ENCODE measurements at regions not wholly inside any gene's neighbourhood (a gene's known extent, or its start where the extent isn't known, plus 50 kb on each side); places are given as distances from the start of the nearest gene placed in this dataset.

DNA sequence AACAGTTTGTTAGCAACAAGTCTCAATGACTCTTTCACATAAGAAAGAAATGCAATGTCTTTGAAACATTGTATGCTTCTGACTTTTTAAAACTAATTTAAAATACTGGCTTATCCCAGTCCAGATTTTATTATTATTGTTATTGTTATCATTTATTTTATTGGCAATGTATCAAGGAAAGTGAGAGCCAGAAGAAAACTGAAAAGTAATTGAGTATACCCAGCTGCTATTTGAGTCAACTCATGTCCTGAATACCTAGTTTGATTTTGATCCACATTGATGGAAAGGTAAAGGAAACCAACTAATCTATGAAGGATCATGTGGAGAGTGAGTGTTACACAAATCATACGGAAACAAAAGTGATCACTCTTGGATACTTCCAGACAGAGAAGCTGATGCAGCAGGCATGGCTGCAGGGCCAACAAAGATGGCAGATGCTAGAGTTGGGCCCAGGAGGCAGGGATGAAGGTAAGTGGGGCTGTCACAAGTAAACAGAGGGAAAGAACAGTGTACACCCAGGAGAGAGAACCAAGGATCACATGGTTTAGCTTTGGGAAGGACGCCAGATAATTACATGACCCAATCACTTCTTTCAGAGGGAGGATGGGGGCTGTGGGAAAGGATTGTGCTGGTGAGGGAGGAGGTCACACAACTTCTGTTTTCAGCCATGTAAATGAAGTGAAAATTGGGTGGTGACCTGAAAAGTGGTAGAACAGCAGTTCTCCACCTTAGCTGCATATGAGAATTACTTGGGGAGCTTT lies 179.2 kb upstream of the NAMPT start:
- TF ChIP-seq TAF1 (IDR thresholded peaks at IDR 0.05; ENCODE audit: low read depth) = no peak
- TF ChIP-seq ZBTB7A (IDR thresholded peaks at IDR 0.05; ENCODE audit: low read depth) = no peak
- TF ChIP-seq, protein P1, sequence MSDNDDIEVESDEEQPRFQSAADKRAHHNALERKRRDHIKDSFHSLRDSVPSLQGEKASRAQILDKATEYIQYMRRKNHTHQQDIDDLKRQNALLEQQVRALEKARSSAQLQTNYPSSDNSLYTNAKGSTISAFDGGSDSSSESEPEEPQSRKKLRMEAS (IDR thresholded peaks at IDR 0.05) = no peak
- no peak for TF ChIP-seq TEAD4 (IDR thresholded peaks at IDR 0.05)
- TF ChIP-seq CREB1 (IDR thresholded peaks at IDR 0.05; ENCODE audit: low read depth) = no peak
- no peak for TF ChIP-seq NFIC (IDR thresholded peaks at IDR 0.05)
- TF ChIP-seq CEBPB (IDR thresholded peaks at IDR 0.05) = no peak
- TF ChIP-seq YY1 (IDR thresholded peaks at IDR 0.05; ENCODE audit: low read depth) = no peak
- TF ChIP-seq FOXM1 (IDR thresholded peaks at IDR 0.05; ENCODE audit: borderline replicate concordance, low read depth) = no peak
- no peak for TF ChIP-seq EGR1 (IDR thresholded peaks at IDR 0.05)
- TF ChIP-seq USF1 (IDR thresholded peaks at IDR 0.05) = no peak
- no peak for TF ChIP-seq EP300 (IDR thresholded peaks at IDR 0.05; ENCODE audit: borderline replicate concordance)
- no peak for TF ChIP-seq TCF12 (IDR thresholded peaks at IDR 0.05; ENCODE audit: low read depth)
- no peak for TF ChIP-seq REST (IDR thresholded peaks at IDR 0.05; ENCODE audit: low read depth)
- no peak for TF ChIP-seq RAD21 (IDR thresholded peaks at IDR 0.05; ENCODE audit: low read depth)

- no peak for TF ChIP-seq TEAD4 (IDR thresholded peaks at IDR 0.05)
- TF ChIP-seq ZBTB7A (IDR thresholded peaks at IDR 0.05; ENCODE audit: low read depth) = no peak
- TF ChIP-seq USF1 (IDR thresholded peaks at IDR 0.05) = no peak
- TF ChIP-seq EP300 (IDR thresholded peaks at IDR 0.05; ENCODE audit: borderline replicate concordance) = no peak
- TF ChIP-seq CEBPB (IDR thresholded peaks at IDR 0.05) = no peak
- TF ChIP-seq RAD21 (IDR thresholded peaks at IDR 0.05; ENCODE audit: low read depth) = no peak
- TF ChIP-seq EGR1 (IDR thresholded peaks at IDR 0.05) = no peak
- TF ChIP-seq TCF12 (IDR thresholded peaks at IDR 0.05; ENCODE audit: low read depth) = no peak
- TF ChIP-seq YY1 (IDR thresholded peaks at IDR 0.05; ENCODE audit: low read depth) = no peak
- TF ChIP-seq, protein P1 (IDR thresholded peaks at IDR 0.05) = no peak
- no peak for TF ChIP-seq FOXM1 (IDR thresholded peaks at IDR 0.05; ENCODE audit: borderline replicate concordance, low read depth)
- no peak for TF ChIP-seq NFIC (IDR thresholded peaks at IDR 0.05)
- no peak for TF ChIP-seq CREB1 (IDR thresholded peaks at IDR 0.05; ENCODE audit: low read depth)
These were observed 178.2 kb upstream of the NAMPT start for GRCh38 chr7:106462914-106463482.

GRCh38 chr7:106462365-106462859 lies 177.6 kb upstream of the NAMPT start:
- TF ChIP-seq TAF1 (IDR thresholded peaks at IDR 0.05; ENCODE audit: low read depth) = no peak
- no peak for TF ChIP-seq FOXM1 (IDR thresholded peaks at IDR 0.05; ENCODE audit: borderline replicate concordance, low read depth)
- no peak for TF ChIP-seq EGR1 (IDR thresholded peaks at IDR 0.05)
- no peak for TF ChIP-seq USF1 (IDR thresholded peaks at IDR 0.05)
- TF ChIP-seq NFIC (IDR thresholded peaks at IDR 0.05) = no peak
- TF ChIP-seq RAD21 (IDR thresholded peaks at IDR 0.05; ENCODE audit: low read depth) = peak; percentile 52
- no peak for TF ChIP-seq TCF12 (IDR thresholded peaks at IDR 0.05; ENCODE audit: low read depth)

- TF ChIP-seq TEAD4 (IDR thresholded peaks at IDR 0.05) (peak; percentile 38), ZBTB7A (IDR thresholded peaks at IDR 0.05; ENCODE audit: low read depth) (no peak)
These were observed 176.0 kb upstream of the NAMPT start for GRCh38 chr7:106460792-106461254.

DNA sequence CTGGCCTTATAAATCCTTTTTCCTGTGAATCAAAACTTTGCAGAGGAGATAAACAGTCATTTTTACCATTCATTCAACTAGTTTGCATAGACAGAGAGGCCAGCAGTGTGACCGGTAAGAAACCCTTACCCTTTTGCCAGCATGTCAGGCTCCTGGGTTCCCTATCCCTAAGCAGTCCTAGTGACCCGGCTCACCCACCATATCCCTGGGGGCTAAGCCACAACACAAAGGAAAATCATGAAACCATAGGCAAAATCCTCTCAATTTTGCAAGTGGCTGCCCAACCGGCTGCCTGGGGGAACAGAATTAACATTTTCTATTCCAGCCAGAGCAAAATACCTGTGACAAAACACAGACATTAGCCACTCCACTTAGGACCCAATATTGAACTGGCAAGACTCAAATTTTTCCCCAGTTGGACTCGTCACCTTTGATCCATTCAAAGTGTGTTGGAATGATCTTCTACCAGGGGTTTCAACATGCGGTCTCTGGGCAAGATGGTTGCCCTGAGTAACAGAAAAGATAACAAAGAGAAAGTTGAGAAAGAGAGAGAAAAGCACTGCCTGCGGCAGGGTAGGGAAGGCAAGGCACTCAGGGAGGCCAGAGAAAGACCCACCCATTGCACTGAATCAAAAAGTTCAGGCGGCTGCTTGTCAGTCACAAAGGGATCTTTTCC lies 174.8 kb upstream of the NAMPT start:
- TF ChIP-seq EP300 (IDR thresholded peaks at IDR 0.05; ENCODE audit: borderline replicate concordance) (no peak), RAD21 (IDR thresholded peaks at IDR 0.05; ENCODE audit: low read depth) (no peak), REST (IDR thresholded peaks at IDR 0.05; ENCODE audit: low read depth) (no peak), USF1 (IDR thresholded peaks at IDR 0.05) (no peak), YY1 (IDR thresholded peaks at IDR 0.05; ENCODE audit: low read depth) (no peak), TEAD4 (IDR thresholded peaks at IDR 0.05) (no peak), CREB1 (IDR thresholded peaks at IDR 0.05; ENCODE audit: low read depth) (no peak), TAF1 (IDR thresholded peaks at IDR 0.05; ENCODE audit: low read depth) (no peak)
- TF ChIP-seq, protein P1 (IDR thresholded peaks at IDR 0.05) = no peak
